Sigmoid colon (tissue), 4 donors: ENCODE measurements at regions not wholly inside any gene's neighbourhood (a gene's known extent, or its start where the extent isn't known, plus 50 kb on each side); places are given as distances from the start of the nearest gene placed in this dataset.

Source experiments
- CTCF ChIP-seq, 4 experiments: fragments of 450-650 bp in 3 of 4; fragments of 200-600 bp in 1 of 4; IDR thresholded peaks; one replicate each; pipeline ENCODE4 v1.5.1; 2016 to 2019; ENCODE audit warnings: antibody characterized with exemption in 4 of 4, mild to moderate bottlenecking in 3 of 4, moderate library complexity in 2 of 4
- EP300 ChIP-seq, 4 donors: sonication (generic); formaldehyde crosslinking; IDR thresholded peaks; one replicate each; pipeline ENCODE4 v1.6.1; 2017; ENCODE audit warnings: antibody characterized with exemption in 4 of 4
- POLR2A ChIP-seq, 2 donors: fragments of 450-650 bp; IDR thresholded peaks; one replicate each; pipeline ENCODE4 v1.6.1; 2016; ENCODE audit warnings: antibody characterized with exemption in 2 of 2, mild to moderate bottlenecking in 2 of 2, moderate library complexity in 2 of 2

GRCh38 chr13:50544211-50544610, 299.3 kb downstream of the DLEU7 start:
- no peak for TF ChIP-seq CTCF (IDR thresholded peaks at IDR 0.05)
- TF ChIP-seq POLR2A (IDR thresholded peaks at IDR 0.05) = no peak
- TF ChIP-seq EP300 (IDR thresholded peaks at IDR 0.05) = no peak
